Lung (tissue), 11 donors: ENCODE measurements at regions not wholly inside any gene's neighbourhood (a gene's known extent, or its start where the extent isn't known, plus 50 kb on each side); places are given as distances from the start of the nearest gene placed in this dataset.
"Not testable (repeated sequence)": the region's sequence is repeated elsewhere in the genome, so short reads cannot be mapped to it uniquely, and the experiment has no call there.

Experiments
- ATAC-seq: fragments of 200-7000 bp; cut with Tn5 transposase; one replicate; pipeline ENCODE4 v1.9.1; 2020; ENCODE audit warnings: moderate number of reproducible peaks; ENCODE audit not compliant: insufficient read depth, low FRiP score
- DNase-seq, 3 donors: peaks; one replicate each; pipeline ENCODE4 v3.0.0-alpha.2; 2013 to 2017
- H3K27ac ChIP-seq, 2 donors: one replicate each; pipeline ENCODE4 v1.5.1; 2013; ENCODE audit warnings: mild to moderate bottlenecking in 2 of 2, moderate library complexity in 2 of 2, control low read depth in 1 of 2, inconsistent platforms in 1 of 2, low read depth in 1 of 2, low read length in 1 of 2
- H3K27me3 ChIP-seq, 3 donors: one replicate each; pipeline ENCODE4 v1.5.1; 2013; ENCODE audit warnings: low read length in 2 of 3; ENCODE audit not compliant: control insufficient read depth in 3 of 3, insufficient read depth in 3 of 3
- H3K36me3 ChIP-seq, 4 donors: one replicate each; pipeline ENCODE4 v1.5.1; 2013; ENCODE audit warnings: low read length in 4 of 4, mild to moderate bottlenecking in 1 of 4, moderate library complexity in 1 of 4; ENCODE audit not compliant: control insufficient read depth in 4 of 4, insufficient read depth in 4 of 4
- H3K4me1 ChIP-seq, 5 donors: one replicate each; pipeline ENCODE4 v1.5.1; 2013; ENCODE audit warnings: low read length in 5 of 5, mild to moderate bottlenecking in 2 of 5, moderate library complexity in 1 of 5; ENCODE audit not compliant: control insufficient read depth in 5 of 5, insufficient read depth in 5 of 5
- H3K4me3 ChIP-seq: one replicate; pipeline ENCODE4 v1.5.1; 2013; ENCODE audit warnings: mild to moderate bottlenecking, control low read depth, moderate library complexity
- H3K9ac ChIP-seq, 2 donors: one replicate each; pipeline ENCODE4 v1.5.1; 2013; ENCODE audit warnings: low read length in 2 of 2, control low read depth in 1 of 2; ENCODE audit not compliant: insufficient read depth in 1 of 2
- H3K9me3 ChIP-seq, 4 donors: one replicate each; pipeline ENCODE4 v1.5.1; 2013; ENCODE audit warnings: low read length in 3 of 4, mild to moderate bottlenecking in 1 of 4, moderate library complexity in 1 of 4; ENCODE audit not compliant: control insufficient read depth in 4 of 4, insufficient read depth in 3 of 4
- CTCF ChIP-seq: IDR thresholded peaks from 2 replicates; pipeline ENCODE4 v1.5.1; 2012; ENCODE audit warnings: mild to moderate bottlenecking; ENCODE audit errors: control extremely low read depth, extremely low read depth
- WGBS, 2 donors: extraction: QIAGEN DNeasy Blood & Tissue Kit; methylation state at CpG; one replicate each; pipeline ENCODE4 v1.1.7; 2013; 5-methylcytosine and 5-hydroxymethylcytosine counted together
- donor health status: control.
- donor health status: control.
- donor health status: Bipolar disorder and iron deficiency.
- donor health status: healthy.
- donor health status: DM: yes; HTN: yes; CAD: no.

- whole genome bisulfite sequencing, 2 donors = 47 to 71% methylated on average over 10 of the region's 10 CpGs
- peaks cover 0 to 2% (median 0%) of the 10 kb centered on the region in 4 donors for H3K9me3 ChIP-seq
- no peaks in the 10 kb centered on the region for H3K4me1 ChIP-seq
- ATAC-seq (no peak), DNase-seq (no peak)
- no peak for TF ChIP-seq CTCF
- no peak overlapping the region for H3K27ac ChIP-seq
- H3K4me3 ChIP-seq = no peak overlapping the region
- no peak overlapping the region for H3K9ac ChIP-seq
- no peaks in the 10 kb centered on the region for H3K36me3 ChIP-seq
- peaks cover 0 to 2% (median 0%) of the 10 kb centered on the region in 3 donors for H3K27me3 ChIP-seq
Observed at GRCh38 chrX:46202733-46203514, 342.3 kb downstream of the ZNF674 start.

- Histone ChIP-seq H3K4me3 (no peak overlapping the region), H3K27ac (no peak overlapping the region), H3K36me3 (no peaks in the 10 kb centered on the region), H3K9me3 (peaks cover 0 to 2% (median 0%) of the 10 kb centered on the region in 4 donors), H3K9ac (no peak overlapping the region), H3K27me3 (peaks cover 0 to 2% (median 0%) of the 10 kb centered on the region in 3 donors), H3K4me1 (no peaks in the 10 kb centered on the region)
- no peak for DNase-seq
- no peak for ATAC-seq
- TF ChIP-seq CTCF = no peak
- WGBS, 2 donors = 54 to 62% methylated on average over 1 of the region's 1 CpG
Observed at GRCh38 chrX:46200413-46200812, 344.8 kb downstream of the ZNF674 start.

GRCh38 chrX:46198858-46199257 is 346.4 kb downstream of the ZNF674 start:
- TF ChIP-seq CTCF = no peak
- WGBS, 2 donors = 71 to 85% methylated on average over 1 of the region's 1 CpG

GRCh38 chrX:46186811-46187106 is 358.5 kb downstream of the ZNF674 start:
- H3K4me1 ChIP-seq, DNase-seq, H3K27ac ChIP-seq, H3K27me3 ChIP-seq, H3K9ac ChIP-seq, H3K4me3 ChIP-seq, H3K36me3 ChIP-seq, ATAC-seq, H3K9me3 ChIP-seq: not testable (repeated sequence)
- WGBS, 2 donors = 76 to 100% methylated on average over 2 of the region's 2 CpGs

More at GRCh38 chrX:46198858-46199257, 346.4 kb downstream of the ZNF674 start:
- no peaks in the 10 kb centered on the region for H3K36me3 ChIP-seq
- peaks cover 0 to 2% (median 0%) of the 10 kb centered on the region in 3 donors for H3K27me3 ChIP-seq
- H3K9ac ChIP-seq = no peak overlapping the region
- H3K27ac ChIP-seq = no peak overlapping the region
- no peak for ATAC-seq
- peaks cover 0 to 5% (median 2%) of the 10 kb centered on the region in 4 donors for H3K9me3 ChIP-seq
- H3K4me1 ChIP-seq = no peaks in the 10 kb centered on the region
- DNase-seq = no peak
- H3K4me3 ChIP-seq = no peak overlapping the region
